GM23338 (cell line): ENCODE measurements at regions not wholly inside any gene's neighbourhood (a gene's known extent, or its start where the extent isn't known, plus 50 kb on each side); places are given as distances from the start of the nearest gene placed in this dataset.
A peak's percentile ranks its signal among the peaks of the same experiment; 100 is the strongest.

Source experiments
- ATAC-seq: fragments of 200-7000 bp; cut with Tn5 transposase; 3 replicates; pipeline ENCODE4 v1.9.1; 2020
- DNase-seq: peaks from one replicate; pipeline ENCODE4 v3.0.0-alpha.2; 2015; ENCODE audit warnings: low spot score
- H2AFZ ChIP-seq: fragments of 200-600 bp; sonication (generic); 2 replicates; pipeline ENCODE4 v1.8.0; 2016; ENCODE audit warnings: antibody characterized with exemption, mild to moderate bottlenecking, moderate library complexity
- H3F3A ChIP-seq: fragments of 200-600 bp; sonication (generic); replicated peaks from 2 replicates; pipeline ENCODE4 v1.8.0; 2017; ENCODE audit warnings: antibody characterized with exemption, mixed run types, low read depth
- H3K27ac ChIP-seq: fragments of 200-600 bp; sonication (generic); 2 replicates; pipeline ENCODE4 v1.6.1; 2016; ENCODE audit warnings: low read depth
- H3K27me3 ChIP-seq: fragments of 200-600 bp; sonication (generic); 2 replicates; pipeline ENCODE4 v1.8.0; 2016; ENCODE audit warnings: mild to moderate bottlenecking, mixed run types, moderate library complexity; ENCODE audit not compliant: insufficient read depth
- H3K36me3 ChIP-seq: fragments of 200-600 bp; sonication (generic); 2 replicates; pipeline ENCODE4 v1.8.0; 2016; ENCODE audit warnings: mild to moderate bottlenecking; ENCODE audit not compliant: insufficient read depth
- H3K4me1 ChIP-seq: fragments of 200-600 bp; sonication (generic); 2 replicates; pipeline ENCODE4 v1.8.0; 2016; ENCODE audit warnings: mild to moderate bottlenecking, moderate library complexity; ENCODE audit not compliant: insufficient read depth
- H3K4me2 ChIP-seq: fragments of 200-600 bp; sonication (generic); 2 replicates; pipeline ENCODE4 v1.7.1; 2017; ENCODE audit warnings: mixed run types
- H3K4me3 ChIP-seq: fragments of 200-600 bp; sonication (generic); 2 replicates; pipeline ENCODE4 v1.6.1; 2016; ENCODE audit warnings: mixed run types
- H3K79me2 ChIP-seq: fragments of 200-600 bp; sonication (generic); replicated peaks from 2 replicates; pipeline ENCODE4 v1.8.0; 2017; ENCODE audit warnings: mild to moderate bottlenecking; ENCODE audit not compliant: insufficient read depth
- H3K9me2 ChIP-seq: fragments of 200-600 bp; sonication (generic); 2 replicates; pipeline ENCODE4 v1.8.0; 2017; ENCODE audit not compliant: insufficient read depth
- H4K20me1 ChIP-seq: fragments of 200-600 bp; sonication (generic); replicated peaks from 2 replicates; pipeline ENCODE4 v1.8.0; 2017; ENCODE audit warnings: mild to moderate bottlenecking; ENCODE audit not compliant: insufficient read depth
- H3K27ac Mint-ChIP-seq: 2 replicates; pipeline ENCODE4 v1.8.0; 2020; ENCODE audit warnings: inconsistent platforms, mild to moderate bottlenecking, moderate library complexity, mixed read lengths
- H3K27me3 Mint-ChIP-seq: 3 replicates; pipeline ENCODE4 v1.8.0; 2022; ENCODE audit warnings: low read depth, mild to moderate bottlenecking, moderate library complexity, mixed read lengths, inconsistent platforms; ENCODE audit not compliant: insufficient read depth, poor library complexity
- H3K36me3 Mint-ChIP-seq: 3 replicates; pipeline ENCODE4 v1.8.0; 2021; ENCODE audit warnings: low read depth, mild to moderate bottlenecking, inconsistent platforms, moderate library complexity, mixed read lengths
- H3K4me1 Mint-ChIP-seq: 3 replicates; pipeline ENCODE4 v1.8.0; 2020; ENCODE audit warnings: mild to moderate bottlenecking, inconsistent platforms, mixed read lengths
- H3K4me3 Mint-ChIP-seq: 3 replicates; pipeline ENCODE4 v1.8.0; 2021; ENCODE audit warnings: moderate library complexity, mild to moderate bottlenecking, inconsistent platforms, mixed read lengths
- H3K9me3 Mint-ChIP-seq: 3 replicates; pipeline ENCODE4 v1.8.0; 2020; ENCODE audit warnings: moderate library complexity, mild to moderate bottlenecking, inconsistent platforms, mixed read lengths
- EZH2phosphoT487 ChIP-seq: fragments of 200-600 bp; sonication (generic); IDR thresholded peaks from one replicate; pipeline ENCODE4 v1.8.1; 2018; ENCODE audit warnings: antibody characterized with exemption; ENCODE audit not compliant: unreplicated experiment
- JUNB ChIP-seq: IDR thresholded peaks from one replicate; pipeline ENCODE4 v1.6.1; 2016; ENCODE audit warnings: antibody characterized with exemption; ENCODE audit not compliant: unreplicated experiment
- NANOG ChIP-seq: IDR thresholded peaks from 2 replicates; pipeline ENCODE4 v1.6.1; 2016; ENCODE audit warnings: antibody characterized with exemption, borderline replicate concordance
- POLR2AphosphoS5 ChIP-seq: IDR thresholded peaks from 2 replicates; pipeline ENCODE4 v1.6.1; 2016; ENCODE audit warnings: antibody characterized with exemption, low read depth
- STAT1 ChIP-seq: IDR thresholded peaks from one replicate; pipeline ENCODE4 v1.6.1; 2016; ENCODE audit warnings: antibody characterized with exemption; ENCODE audit not compliant: unreplicated experiment
- ZNF331 ChIP-seq: fragments of 250-450 bp; sonication (Bioruptor Pico); IDR thresholded peaks from 2 replicates; pipeline ENCODE4 v1.5.0; 2020; ENCODE audit warnings: low read depth, mild to moderate bottlenecking, moderate library complexity
- TF ChIP-seq, protein P1 (sequence below): IDR thresholded peaks from 2 replicates; pipeline ENCODE4 v1.6.1; 2016; ENCODE audit warnings: antibody characterized with exemption
- TF ChIP-seq, protein P2 (sequence below): IDR thresholded peaks from one replicate; pipeline ENCODE4 v1.6.1; 2018; ENCODE audit warnings: antibody characterized with exemption; ENCODE audit not compliant: unreplicated experiment
- TF ChIP-seq, protein P3 (sequence below), 2 experiments: fragments of 200-600 bp in 1 of 2; sonication (generic) in 1 of 2; conservative IDR thresholded peaks; 2 replicates each; pipeline versions ENCODE4 v1.5.1 to v1.6.1; 2016 to 2017; ENCODE audit warnings: antibody characterized with exemption in 2 of 2, low read depth in 2 of 2, mild to moderate bottlenecking in 2 of 2, moderate library complexity in 1 of 2

DNA sequence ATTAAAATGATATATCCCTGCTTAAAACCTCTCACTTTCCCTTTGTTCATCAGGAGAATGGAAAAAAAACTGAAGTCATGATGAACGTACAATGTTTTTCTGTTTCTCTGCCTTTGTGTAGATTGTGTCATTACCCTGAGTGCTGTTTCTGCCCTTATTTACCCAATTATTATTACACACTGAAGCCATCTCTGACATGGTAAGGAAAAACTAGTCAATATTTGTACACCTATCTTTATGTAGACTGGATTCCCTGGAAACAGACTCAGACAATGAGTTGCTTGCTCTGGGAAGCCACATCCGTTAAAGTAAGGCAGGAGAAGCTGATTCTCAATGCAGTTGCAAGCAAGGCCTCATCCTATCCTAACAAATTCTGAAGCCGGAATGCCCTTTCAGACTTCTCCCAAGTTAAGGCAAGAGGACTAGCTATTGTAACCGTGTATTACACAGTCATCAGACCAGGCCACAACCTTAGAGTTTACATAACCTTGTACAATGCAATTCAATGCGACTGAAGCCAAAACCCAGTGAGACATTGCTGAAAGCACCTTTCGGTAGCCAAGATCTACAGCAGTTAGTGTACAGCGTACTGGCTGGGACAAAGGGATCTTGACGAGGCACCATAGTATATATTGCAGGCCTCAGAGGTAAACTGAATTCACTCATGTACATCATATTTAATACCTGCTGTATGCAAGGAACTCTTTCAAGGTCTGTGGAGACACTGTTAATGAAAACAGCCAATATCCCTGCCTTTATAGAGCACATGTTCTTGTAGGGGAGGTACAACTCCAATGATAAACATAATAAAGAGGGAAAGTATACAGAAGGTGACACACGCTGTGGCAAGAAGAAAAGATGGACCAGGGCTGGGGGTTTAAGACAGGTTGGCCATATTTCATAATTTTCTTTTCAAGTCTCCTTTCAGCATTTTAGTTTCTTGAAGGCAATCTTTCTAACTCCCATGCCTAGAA is 1040.8 kb upstream of the SEMA6D start:
- Mint-ChIP-seq H3K9me3 (peaks cover 50% of the 10 kb centered on the region), H3K4me1 (peaks cover 20% of the 10 kb centered on the region), H3K4me3 (no peak overlapping the region), H3K27me3 (peaks cover 5% of the 10 kb centered on the region), H3K27ac (no peak overlapping the region), H3K36me3 (no peaks in the 10 kb centered on the region; the same call in 2 of the 3 replicates)
- no peak for TF ChIP-seq POLR2AphosphoS5
- TF ChIP-seq, protein P1, sequence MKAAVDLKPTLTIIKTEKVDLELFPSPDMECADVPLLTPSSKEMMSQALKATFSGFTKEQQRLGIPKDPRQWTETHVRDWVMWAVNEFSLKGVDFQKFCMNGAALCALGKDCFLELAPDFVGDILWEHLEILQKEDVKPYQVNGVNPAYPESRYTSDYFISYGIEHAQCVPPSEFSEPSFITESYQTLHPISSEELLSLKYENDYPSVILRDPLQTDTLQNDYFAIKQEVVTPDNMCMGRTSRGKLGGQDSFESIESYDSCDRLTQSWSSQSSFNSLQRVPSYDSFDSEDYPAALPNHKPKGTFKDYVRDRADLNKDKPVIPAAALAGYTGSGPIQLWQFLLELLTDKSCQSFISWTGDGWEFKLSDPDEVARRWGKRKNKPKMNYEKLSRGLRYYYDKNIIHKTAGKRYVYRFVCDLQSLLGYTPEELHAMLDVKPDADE = no peak
- no peak for TF ChIP-seq JUNB
- TF ChIP-seq, protein P2, sequence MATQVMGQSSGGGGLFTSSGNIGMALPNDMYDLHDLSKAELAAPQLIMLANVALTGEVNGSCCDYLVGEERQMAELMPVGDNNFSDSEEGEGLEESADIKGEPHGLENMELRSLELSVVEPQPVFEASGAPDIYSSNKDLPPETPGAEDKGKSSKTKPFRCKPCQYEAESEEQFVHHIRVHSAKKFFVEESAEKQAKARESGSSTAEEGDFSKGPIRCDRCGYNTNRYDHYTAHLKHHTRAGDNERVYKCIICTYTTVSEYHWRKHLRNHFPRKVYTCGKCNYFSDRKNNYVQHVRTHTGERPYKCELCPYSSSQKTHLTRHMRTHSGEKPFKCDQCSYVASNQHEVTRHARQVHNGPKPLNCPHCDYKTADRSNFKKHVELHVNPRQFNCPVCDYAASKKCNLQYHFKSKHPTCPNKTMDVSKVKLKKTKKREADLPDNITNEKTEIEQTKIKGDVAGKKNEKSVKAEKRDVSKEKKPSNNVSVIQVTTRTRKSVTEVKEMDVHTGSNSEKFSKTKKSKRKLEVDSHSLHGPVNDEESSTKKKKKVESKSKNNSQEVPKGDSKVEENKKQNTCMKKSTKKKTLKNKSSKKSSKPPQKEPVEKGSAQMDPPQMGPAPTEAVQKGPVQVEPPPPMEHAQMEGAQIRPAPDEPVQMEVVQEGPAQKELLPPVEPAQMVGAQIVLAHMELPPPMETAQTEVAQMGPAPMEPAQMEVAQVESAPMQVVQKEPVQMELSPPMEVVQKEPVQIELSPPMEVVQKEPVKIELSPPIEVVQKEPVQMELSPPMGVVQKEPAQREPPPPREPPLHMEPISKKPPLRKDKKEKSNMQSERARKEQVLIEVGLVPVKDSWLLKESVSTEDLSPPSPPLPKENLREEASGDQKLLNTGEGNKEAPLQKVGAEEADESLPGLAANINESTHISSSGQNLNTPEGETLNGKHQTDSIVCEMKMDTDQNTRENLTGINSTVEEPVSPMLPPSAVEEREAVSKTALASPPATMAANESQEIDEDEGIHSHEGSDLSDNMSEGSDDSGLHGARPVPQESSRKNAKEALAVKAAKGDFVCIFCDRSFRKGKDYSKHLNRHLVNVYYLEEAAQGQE = no peak
- Histone ChIP-seq H3K79me2 (no peaks in the 10 kb centered on the region), H3K9me2 (peaks cover 6% of the 10 kb centered on the region; the same call in 1 of the 2 replicates), H3K27ac (no peak overlapping the region), H3K4me3 (no peak overlapping the region), H3K4me1 (peaks cover 12% of the 10 kb centered on the region), H4K20me1 (no peaks in the 10 kb centered on the region), H3K36me3 (no peaks in the 10 kb centered on the region), H3F3A (no peaks in the 10 kb centered on the region), H2AFZ (no peak overlapping the region; the same call in 1 of the 2 replicates), H3K27me3 (no peaks in the 10 kb centered on the region), H3K4me2 (no peak overlapping the region)
- DNase-seq (no peak), ATAC-seq (no peak)

DNA sequence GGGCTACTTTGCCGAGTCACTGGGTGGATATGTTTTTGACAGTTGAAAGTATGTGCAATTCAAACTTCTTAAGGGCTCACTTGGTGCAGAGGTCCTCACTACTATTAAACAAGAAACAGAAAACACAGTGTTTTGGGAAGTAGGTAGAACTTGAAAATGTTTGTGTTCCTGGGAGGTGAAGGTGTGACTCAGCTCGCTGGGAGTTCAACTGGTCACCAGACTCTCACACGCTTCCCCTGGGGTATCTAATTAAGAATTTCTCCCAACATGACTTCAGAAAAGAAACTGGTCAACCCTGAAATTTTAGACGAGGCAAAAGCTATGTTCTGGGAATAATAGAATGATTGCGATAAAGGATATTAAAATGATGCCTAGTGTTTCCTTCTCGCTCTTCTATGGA is 1039.8 kb upstream of the SEMA6D start:
- ATAC-seq = no peak
- DNase-seq = peak; percentile 15
- H3K4me1 ChIP-seq = peaks cover 12% of the 10 kb centered on the region
- no peaks in the 10 kb centered on the region for H3K27me3 ChIP-seq
- Mint-ChIP-seq H3K4me1 (peaks cover 20% of the 10 kb centered on the region), H3K4me3 (no peak overlapping the region), H3K36me3 (no peaks in the 10 kb centered on the region; the same call in 2 of the 3 replicates), H3K27me3 (peaks cover 5% of the 10 kb centered on the region), H3K9me3 (peaks cover 50% of the 10 kb centered on the region), H3K27ac (peak overlapping the region; percentile 44; the same call in 1 of the 2 replicates)
- no peaks in the 10 kb centered on the region for H4K20me1 ChIP-seq
- H3K79me2 ChIP-seq = no peaks in the 10 kb centered on the region
- H3K4me2 ChIP-seq = no peak overlapping the region
- no peaks in the 10 kb centered on the region for H3F3A ChIP-seq
- H2AFZ ChIP-seq = peak overlapping the region; percentile 28; the same call in 1 of the 2 replicates
- H3K36me3 ChIP-seq = no peaks in the 10 kb centered on the region
- H3K9me2 ChIP-seq = peaks cover 5% of the 10 kb centered on the region; the same call in 1 of the 2 replicates
- H3K4me3 ChIP-seq = no peak overlapping the region
- no peak overlapping the region for H3K27ac ChIP-seq
- TF ChIP-seq, protein P1 = no peak
- TF ChIP-seq ZNF331 (no peak), NANOG (no peak), STAT1 (no peak), JUNB (no peak), EZH2phosphoT487 (no peak)
- TF ChIP-seq, protein P3, sequence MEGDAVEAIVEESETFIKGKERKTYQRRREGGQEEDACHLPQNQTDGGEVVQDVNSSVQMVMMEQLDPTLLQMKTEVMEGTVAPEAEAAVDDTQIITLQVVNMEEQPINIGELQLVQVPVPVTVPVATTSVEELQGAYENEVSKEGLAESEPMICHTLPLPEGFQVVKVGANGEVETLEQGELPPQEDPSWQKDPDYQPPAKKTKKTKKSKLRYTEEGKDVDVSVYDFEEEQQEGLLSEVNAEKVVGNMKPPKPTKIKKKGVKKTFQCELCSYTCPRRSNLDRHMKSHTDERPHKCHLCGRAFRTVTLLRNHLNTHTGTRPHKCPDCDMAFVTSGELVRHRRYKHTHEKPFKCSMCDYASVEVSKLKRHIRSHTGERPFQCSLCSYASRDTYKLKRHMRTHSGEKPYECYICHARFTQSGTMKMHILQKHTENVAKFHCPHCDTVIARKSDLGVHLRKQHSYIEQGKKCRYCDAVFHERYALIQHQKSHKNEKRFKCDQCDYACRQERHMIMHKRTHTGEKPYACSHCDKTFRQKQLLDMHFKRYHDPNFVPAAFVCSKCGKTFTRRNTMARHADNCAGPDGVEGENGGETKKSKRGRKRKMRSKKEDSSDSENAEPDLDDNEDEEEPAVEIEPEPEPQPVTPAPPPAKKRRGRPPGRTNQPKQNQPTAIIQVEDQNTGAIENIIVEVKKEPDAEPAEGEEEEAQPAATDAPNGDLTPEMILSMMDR (conservative IDR thresholded peaks at IDR 0.05; ENCODE audit: low read depth in 2 of 2) = no peak
